ENCODE measurements at regions not wholly inside any gene's neighbourhood (a gene's known extent, or its start where the extent isn't known, plus 50 kb on each side); places are given as distances from the start of the nearest gene placed in this dataset.

DNA sequence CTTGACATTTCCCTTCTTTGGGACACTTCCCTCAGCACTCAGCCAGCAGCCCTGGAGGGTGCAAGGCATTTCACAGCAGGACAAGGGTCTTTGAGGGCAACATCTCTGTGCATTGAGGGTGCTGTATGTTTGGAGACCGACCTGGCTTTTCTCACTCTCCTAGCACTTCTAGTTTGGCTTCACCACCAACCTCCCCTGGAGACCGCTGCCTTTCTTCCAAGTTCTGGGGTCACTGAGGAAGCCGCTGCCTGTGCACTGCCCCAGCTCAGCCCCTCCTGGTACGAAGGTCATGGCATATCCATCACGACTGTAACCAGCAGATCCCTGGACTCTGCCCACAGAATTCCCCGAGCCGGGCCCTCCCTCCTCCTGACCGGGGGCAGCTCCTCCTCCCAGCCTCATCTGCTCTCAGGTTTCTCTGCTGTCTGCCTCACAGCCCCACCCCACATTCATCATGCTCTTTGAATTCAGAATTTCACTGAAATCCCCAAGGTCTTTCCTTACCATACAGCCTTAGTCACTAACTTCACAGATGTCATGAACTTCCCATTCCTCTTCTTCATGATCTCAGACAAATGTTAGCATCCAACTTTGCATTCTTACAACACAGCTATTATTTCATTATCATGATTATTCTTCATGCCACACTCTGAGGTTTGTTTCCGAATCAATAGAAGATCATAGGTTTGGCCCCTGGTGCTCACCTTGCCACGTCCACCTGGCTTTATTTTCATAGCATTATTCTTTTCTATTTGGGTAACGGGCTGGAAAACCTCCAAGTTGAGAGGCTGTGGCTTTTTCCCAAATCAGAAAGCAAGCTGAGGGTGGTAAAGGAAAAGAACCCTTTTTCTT, 113.0 kb upstream of the COPS8 start:
- TF ChIP-seq, protein P1, sequence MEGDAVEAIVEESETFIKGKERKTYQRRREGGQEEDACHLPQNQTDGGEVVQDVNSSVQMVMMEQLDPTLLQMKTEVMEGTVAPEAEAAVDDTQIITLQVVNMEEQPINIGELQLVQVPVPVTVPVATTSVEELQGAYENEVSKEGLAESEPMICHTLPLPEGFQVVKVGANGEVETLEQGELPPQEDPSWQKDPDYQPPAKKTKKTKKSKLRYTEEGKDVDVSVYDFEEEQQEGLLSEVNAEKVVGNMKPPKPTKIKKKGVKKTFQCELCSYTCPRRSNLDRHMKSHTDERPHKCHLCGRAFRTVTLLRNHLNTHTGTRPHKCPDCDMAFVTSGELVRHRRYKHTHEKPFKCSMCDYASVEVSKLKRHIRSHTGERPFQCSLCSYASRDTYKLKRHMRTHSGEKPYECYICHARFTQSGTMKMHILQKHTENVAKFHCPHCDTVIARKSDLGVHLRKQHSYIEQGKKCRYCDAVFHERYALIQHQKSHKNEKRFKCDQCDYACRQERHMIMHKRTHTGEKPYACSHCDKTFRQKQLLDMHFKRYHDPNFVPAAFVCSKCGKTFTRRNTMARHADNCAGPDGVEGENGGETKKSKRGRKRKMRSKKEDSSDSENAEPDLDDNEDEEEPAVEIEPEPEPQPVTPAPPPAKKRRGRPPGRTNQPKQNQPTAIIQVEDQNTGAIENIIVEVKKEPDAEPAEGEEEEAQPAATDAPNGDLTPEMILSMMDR (IDR thresholded peaks at IDR 0.05; ENCODE audit: low read depth, low read length): no peak
- in situ Hi-C loops (cut with HindIII; ENCODE audit: low sequenced_read_pairs): no loop called here
- DNase-seq (ENCODE audit: low read depth, low spot score): peak; percentile 44
- H3K4me3 ChIP-seq (ENCODE audit: low read depth, low read length): no peak overlapping the region

DNA sequence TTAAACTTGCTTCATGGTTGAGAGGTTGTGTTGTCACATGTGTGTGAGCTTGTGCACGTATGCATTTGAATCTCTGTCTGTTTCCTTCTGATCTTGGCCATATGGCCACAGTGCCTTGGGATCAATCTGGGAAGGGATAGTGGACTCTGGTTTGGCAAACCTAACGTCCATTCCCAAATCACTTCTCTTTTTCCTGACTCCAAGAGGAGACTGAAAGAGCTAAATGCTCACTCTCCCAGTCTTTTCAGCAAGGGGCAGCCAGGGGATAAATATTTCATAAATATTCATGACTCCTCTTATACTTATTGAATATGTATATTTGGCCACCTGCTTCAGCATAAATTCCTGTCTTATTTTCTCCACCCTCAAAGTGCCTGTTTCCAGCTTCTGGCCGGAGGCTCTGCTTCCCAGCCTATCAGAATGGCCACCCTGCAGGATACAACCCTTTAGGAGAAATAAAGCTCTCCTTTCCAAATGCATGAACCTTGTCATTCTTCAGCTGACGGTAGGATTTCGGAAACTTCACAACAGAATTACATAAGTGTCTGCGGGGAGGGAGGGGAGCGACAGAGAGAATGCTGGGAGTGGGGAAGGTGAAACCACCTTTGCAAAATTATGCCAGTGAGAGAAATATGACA, 112.2 kb upstream of the COPS8 start:
- H3K4me3 ChIP-seq (ENCODE audit: low read depth, low read length): no peak overlapping the region
- in situ Hi-C loops (cut with HindIII; ENCODE audit: low sequenced_read_pairs): no loop called here
- DNase-seq (ENCODE audit: low read depth, low spot score): no peak
- TF ChIP-seq, protein P1 (IDR thresholded peaks at IDR 0.05; ENCODE audit: low read depth, low read length): no peak

DNA sequence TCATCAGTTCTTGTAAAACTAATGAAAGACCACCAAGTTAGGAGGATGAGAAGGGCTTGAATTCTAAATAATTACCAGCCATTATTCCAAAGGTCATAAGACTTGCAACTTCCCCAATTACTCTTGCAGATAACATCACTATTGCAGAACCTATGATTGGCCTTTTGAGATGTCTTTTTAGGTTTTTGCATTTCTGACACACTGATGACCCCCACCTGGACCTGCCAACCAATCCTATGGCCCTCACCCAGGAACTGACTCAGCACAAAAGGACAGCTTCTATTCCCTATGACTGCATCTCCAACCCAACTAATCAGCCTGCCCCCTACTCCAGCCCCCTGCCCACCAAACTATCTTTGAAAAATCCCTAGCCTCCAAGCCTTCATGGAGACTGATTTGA, 111.5 kb upstream of the COPS8 start:
- no peak overlapping the region for H3K4me3 ChIP-seq (ENCODE audit: low read depth, low read length)
- in situ Hi-C loops (cut with HindIII; ENCODE audit: low sequenced_read_pairs): no loop called here

DNA sequence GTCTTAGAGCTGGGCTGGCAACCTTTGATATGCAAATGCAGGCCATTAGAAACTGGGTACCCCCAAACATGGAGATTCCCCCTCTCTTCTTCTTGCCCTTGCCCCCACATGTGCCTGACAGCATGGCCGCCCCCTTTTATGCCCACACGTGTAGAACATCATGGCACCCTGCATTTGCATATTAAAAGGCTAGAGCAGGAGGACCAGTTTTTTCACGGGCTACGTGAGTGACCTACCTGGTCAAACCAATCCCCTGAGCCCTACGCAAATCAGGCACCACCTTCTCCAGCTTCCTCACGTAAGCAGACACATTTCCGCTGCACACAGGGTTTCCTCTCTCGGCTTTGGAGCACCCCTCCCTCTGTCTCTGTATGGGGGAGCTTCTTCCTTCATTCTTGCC, 110.9 kb upstream of the COPS8 start:
- DNase-seq (ENCODE audit: low read depth, low spot score): no peak
- in situ Hi-C loops (cut with HindIII; ENCODE audit: low sequenced_read_pairs): no loop called here
- TF ChIP-seq, protein P1 (IDR thresholded peaks at IDR 0.05; ENCODE audit: low read depth, low read length): no peak
- H3K4me3 ChIP-seq (ENCODE audit: low read depth, low read length): no peak overlapping the region

More for the DNA sequence above, 111.5 kb upstream of the COPS8 start:
- TF ChIP-seq, protein P1 (IDR thresholded peaks at IDR 0.05; ENCODE audit: low read depth, low read length): no peak
- DNase-seq (ENCODE audit: low read depth, low spot score): no peak

DNA sequence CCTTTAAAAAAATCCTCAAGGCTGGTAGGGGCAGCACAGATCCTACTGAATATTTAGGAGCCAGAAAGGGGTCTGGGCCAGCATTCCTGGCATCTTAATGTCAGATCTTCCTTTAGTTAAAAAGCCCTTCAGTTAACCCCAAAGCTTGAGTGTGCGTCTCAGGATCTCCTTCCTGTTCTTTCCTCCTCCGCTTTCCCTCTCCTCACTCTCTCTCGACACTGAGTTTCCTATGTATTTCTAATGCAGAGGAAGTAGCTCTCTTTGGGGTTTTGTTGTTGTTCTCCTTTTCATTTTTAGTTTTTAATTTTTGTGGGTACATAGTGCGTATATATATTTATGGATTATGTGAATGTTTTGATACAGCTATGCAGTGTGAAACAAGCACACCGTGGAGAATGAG, 109.9 kb upstream of the COPS8 start:
- TF ChIP-seq, protein P1 (IDR thresholded peaks at IDR 0.05; ENCODE audit: low read depth, low read length): no peak
- H3K4me3 ChIP-seq (ENCODE audit: low read depth, low read length): no peak overlapping the region
- in situ Hi-C loops (cut with HindIII; ENCODE audit: low sequenced_read_pairs): no loop called here
- DNase-seq (ENCODE audit: low read depth, low spot score): no peak

DNA sequence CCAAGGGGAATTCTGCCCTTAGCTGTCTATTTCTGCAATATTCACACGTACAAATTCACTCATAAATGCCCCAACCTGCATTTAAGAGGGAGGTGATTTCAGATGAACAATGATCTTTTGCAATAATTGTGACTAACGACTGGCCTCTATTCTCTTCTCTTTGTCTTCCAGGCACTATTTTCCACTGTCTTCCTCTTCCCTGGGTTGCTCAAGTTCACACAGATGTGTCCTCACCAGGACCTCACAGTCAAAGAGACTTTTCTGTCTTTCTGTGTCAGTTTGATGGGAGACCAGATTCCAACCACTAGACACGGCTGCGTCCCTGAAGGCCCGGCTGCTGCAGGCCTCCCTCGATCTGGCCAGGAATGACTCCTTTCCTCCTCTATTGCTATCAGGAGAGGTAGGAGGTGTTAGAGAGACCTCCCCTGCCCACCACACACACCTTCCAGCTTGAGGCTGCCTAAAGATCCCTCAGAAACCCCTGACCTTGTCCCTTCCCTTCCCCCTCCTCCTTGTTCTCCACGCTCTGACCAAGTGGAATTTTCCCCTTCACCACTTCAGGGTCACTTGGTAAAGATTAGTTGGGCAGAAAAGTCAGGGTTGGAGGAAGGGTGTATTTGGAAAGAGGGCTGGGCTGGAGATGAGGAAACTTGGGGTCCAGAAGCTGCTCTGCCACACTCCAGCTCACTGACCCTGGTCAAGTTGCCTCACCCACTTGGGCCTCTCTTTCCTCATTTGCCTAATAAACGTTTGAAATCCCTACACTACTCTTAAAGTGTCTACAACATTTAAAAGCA, 109.2 kb upstream of the COPS8 start:
- no peak overlapping the region for H3K4me3 ChIP-seq (ENCODE audit: low read depth, low read length)
- TF ChIP-seq, protein P1 (IDR thresholded peaks at IDR 0.05; ENCODE audit: low read depth, low read length): no peak
- in situ Hi-C loops (cut with HindIII; ENCODE audit: low sequenced_read_pairs): no loop called here
- no peak for DNase-seq (ENCODE audit: low read depth, low spot score)

Data from astrocyte of the spinal cord (primary cell).